PC-9 (cell line): ENCODE measurements at regions not wholly inside any gene's neighbourhood (a gene's known extent, or its start where the extent isn't known, plus 50 kb on each side); places are given as distances from the start of the nearest gene placed in this dataset.

Source experiments
- CTCF ChIP-seq: fragments of 200-600 bp; sonication (generic); conservative IDR thresholded peaks from 2 replicates; pipeline ENCODE4 v1.6.1; 2017; ENCODE audit warnings: mixed run types, antibody characterized with exemption, mild to moderate bottlenecking, moderate library complexity
- EZH2 ChIP-seq: fragments of 200-600 bp; sonication (generic); IDR thresholded peaks from 2 replicates; pipeline ENCODE4 v1.8.0; 2017; ENCODE audit warnings: antibody characterized with exemption, low read depth

- TF ChIP-seq CTCF (no peak), EZH2 (no peak)
Measured at GRCh38 chr3:22940285-22940684, 262.8 kb upstream of the UBE2E2 start.
